AG09309 (cell line): ENCODE measurements at regions not wholly inside any gene's neighbourhood (a gene's known extent, or its start where the extent isn't known, plus 50 kb on each side); places are given as distances from the start of the nearest gene placed in this dataset.

Source experiments
- DNase-seq: peaks from one replicate; pipeline ENCODE4 v3.0.0-alpha.2; 2010; ENCODE audit warnings: low read depth
- H3K4me3 ChIP-seq: 2 replicates; pipeline ENCODE4 v1.5.1; 2011; ENCODE audit warnings: mild to moderate bottlenecking, low read depth, low read length, moderate library complexity; ENCODE audit not compliant: control insufficient read depth
- CTCF ChIP-seq: IDR thresholded peaks from 2 replicates; pipeline ENCODE4 v1.5.1; 2011; ENCODE audit warnings: mild to moderate bottlenecking, low read depth, low read length, inconsistent platforms; ENCODE audit not compliant: insufficient read depth, control insufficient read depth; ENCODE audit errors: missing control alignments

GRCh38 chr10:84908491-84908890, 580.1 kb downstream of the CCSER2 start:
- no peak for DNase-seq
- no peak for TF ChIP-seq CTCF
- H3K4me3 ChIP-seq: no peak overlapping the region

GRCh38 chr10:84921701-84922100, 593.3 kb downstream of the CCSER2 start:
- DNase-seq: no peak
- no peak overlapping the region for H3K4me3 ChIP-seq
- no peak for TF ChIP-seq CTCF

- no peak for DNase-seq
- TF ChIP-seq CTCF: no peak
Observed at GRCh38 chr10:84924131-84924530, 595.7 kb downstream of the CCSER2 start.

GRCh38 chr10:84925495-84925894, 597.1 kb downstream of the CCSER2 start:
- no peak for DNase-seq
- TF ChIP-seq CTCF: no peak
- no peak overlapping the region for H3K4me3 ChIP-seq

More at GRCh38 chr10:84924131-84924530, 595.7 kb downstream of the CCSER2 start:
- no peak overlapping the region for H3K4me3 ChIP-seq

- no peak for TF ChIP-seq CTCF
- H3K4me3 ChIP-seq: no peak overlapping the region
- no peak for DNase-seq
Observed at GRCh38 chr10:84933402-84933801, 605.0 kb downstream of the CCSER2 start.

GRCh38 chr10:84935772-84936171, 607.4 kb downstream of the CCSER2 start:
- DNase-seq: no peak
- no peak for TF ChIP-seq CTCF
- H3K4me3 ChIP-seq: no peak overlapping the region
